ENCODE measurements at regions not wholly inside any gene's neighbourhood (a gene's known extent, or its start where the extent isn't known, plus 50 kb on each side); places are given as distances from the start of the nearest gene placed in this dataset.

DNA sequence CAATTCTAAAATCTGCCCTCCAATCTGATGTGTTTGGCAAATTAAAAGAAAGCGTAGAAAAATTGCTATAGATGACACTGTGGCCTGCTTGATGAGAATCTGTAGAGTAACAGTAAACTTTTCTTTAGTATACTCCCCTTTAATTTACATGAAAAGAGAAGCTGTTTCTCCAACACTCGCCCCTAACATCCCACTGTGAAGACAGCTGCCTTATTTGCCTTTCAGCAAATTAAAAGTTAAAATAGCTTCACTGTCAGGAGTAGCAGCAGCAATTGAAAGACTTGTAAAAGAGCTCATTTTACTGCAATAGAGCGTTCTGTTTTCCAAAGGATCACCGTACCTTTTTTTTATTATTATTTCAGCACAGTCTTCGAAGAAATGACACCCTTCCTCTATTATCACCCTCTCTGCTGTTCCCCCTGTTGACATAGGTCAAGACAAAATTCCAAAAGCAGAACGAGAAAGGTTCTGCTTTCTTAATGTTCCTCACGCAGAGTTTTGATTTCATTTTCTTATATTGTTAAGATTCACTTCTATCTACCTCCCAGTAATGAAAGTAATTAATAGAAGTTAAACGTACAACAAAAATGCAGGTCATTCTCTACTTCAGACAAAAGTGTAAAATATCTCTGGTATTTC lies 153.5 kb upstream of the USP15 start:
- no peak for DNase-seq (ENCODE audit: low read depth, low spot score)

DNA sequence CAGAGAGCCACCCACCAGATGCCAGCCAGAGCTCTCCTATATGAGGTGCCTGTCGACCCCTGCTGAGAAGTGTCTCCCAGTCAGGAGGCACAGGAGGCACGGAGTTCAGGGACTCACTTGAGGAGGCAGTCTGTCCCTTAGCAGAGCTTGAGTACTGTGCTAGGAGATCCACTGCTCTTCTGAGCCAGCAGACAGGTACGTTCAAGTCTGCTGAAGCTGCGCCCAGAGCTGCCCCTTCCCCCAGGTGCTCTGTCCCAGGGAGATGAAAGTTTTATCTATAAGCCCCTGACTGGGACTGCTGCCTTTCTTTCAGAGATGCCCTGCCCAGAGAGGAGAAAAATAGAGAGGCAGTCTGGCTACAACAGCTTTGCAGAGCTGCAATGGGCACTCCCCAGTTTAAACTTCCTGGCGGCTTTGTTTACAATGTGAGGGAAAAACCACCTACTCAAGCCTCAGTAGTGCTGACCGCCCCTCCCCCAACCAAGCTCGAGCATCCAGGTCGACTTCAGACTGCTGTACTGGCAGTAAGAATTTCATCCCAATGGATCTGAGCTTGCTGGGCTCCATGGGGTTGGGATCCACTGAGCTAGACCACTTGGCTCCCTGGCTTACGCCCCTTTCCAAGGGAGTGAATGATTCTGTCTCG lies 146.7 kb upstream of the USP15 start:
- DNase-seq (ENCODE audit: low read depth, low spot score) = peak; percentile 57

DNA sequence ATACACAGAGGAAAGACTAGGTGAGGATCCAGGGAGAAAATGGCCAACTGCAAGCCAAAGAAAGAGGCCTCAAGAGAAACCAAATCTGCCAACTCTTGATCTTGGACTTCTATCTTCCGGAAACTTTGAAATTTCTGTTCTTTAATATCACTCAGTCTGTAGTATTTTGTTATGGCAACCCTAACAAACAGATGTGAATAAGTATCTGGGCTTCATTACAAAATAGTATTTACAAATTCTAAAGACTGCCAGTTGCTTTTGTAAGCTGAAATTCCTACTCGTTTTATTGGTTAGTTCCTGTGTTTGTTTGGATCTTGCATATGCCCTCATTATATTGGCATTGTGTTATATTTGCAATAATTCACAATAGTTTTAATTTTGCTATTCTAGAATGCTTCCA lies 143.2 kb upstream of the USP15 start:
- no peak for DNase-seq (ENCODE audit: low read depth, low spot score)

GRCh38 chr12:62123721-62124203 lies 136.4 kb upstream of the USP15 start:
- no peak for DNase-seq (ENCODE audit: low read depth, low spot score)

DNA sequence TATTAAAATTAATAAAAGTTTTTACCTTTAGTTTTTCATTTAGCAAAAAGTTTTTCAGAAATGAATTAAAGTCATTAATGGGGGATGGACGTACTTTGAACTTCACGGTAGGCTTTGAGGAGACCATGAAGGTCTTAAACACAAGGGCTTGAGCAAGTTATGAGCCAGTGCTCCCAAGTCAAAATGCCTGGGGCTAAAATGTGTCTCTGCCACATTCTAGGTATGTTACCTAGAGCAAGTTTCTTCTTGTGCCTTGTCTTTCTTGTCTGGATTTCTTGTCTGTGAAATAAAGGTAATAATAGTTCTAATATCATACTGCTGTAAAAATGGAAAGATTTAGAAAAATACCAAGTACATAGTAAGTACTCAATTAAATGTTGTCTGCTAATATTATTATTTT lies 132.7 kb upstream of the USP15 start:
- no peak for DNase-seq (ENCODE audit: low read depth, low spot score)

- no peak for DNase-seq (ENCODE audit: low read depth, low spot score)
These were observed 131.8 kb upstream of the USP15 start for GRCh38 chr12:62128175-62128975.

DNA sequence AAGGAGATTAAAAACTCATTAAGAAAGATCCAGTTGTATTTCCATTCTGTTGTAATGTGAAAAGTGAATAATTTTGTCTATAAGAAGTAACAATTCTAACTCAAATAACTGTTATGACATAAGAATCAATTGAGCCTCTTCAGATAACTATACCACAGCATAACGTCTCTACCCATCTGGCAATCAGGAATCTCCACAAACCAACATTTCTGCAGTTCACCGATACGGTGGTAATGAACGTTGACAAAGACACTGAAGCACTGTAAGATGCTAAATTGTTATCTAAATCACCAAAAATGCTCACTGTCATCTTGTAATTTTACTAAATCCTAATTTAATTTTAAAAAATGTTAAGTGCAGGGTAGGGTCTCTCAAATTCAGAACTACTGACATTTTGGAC lies 130.9 kb upstream of the USP15 start:
- no peak for DNase-seq (ENCODE audit: low read depth, low spot score)

- no peak for DNase-seq (ENCODE audit: low read depth, low spot score)
These were observed 129.8 kb upstream of the USP15 start for GRCh38 chr12:62130402-62130801.

DNA sequence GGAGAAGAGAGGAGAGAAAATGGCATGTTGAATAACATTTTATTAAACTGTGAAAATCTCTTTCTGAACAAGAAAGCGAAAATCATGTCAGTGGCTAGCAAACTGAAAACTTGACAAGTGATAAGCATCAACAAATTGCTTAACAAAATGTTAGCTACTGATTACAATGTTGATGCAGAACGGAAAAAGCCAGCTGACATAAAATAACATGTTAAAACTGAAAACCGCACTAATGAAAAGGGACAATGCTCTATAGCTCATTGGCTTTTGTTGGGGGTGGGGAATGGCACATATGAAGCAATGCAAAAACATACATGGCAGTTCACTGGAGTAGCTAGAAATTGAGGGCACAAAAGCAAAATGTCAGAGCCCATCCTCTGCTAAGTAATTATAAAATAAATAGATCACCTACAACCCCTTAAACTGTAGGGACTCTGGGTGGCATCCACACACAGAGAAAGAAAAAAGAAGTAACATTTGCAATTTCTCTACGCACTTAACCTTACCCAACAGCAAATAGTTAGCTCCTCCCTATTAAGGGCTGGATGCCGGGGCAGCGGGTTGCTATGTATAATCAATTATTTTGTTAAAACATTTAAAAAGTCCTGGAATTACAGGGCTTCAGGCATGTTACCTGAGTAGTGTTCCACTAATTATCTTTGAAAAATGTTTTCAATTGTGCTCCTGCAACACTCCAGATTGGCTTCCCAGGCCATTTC lies 129.2 kb upstream of the USP15 start:
- no peak for DNase-seq (ENCODE audit: low read depth, low spot score)

DNA sequence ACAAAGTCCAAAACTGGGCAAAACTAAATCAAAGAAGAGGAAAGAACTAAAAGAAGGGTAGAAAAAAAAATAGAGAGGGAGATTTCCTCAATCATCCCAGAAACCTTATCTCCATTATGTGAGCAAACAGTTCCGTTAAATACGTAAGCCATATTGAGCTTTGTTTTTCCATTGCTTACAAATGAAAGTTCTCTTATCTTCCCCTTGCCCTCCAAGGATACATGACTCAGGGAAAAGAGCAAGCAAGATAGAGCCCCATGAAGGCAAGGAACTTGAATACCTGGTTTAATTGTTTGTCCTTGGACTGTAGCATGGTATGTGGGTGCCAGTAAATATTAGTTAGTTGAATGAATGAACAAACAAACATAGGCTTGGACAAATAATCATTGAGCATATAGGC lies 126.8 kb upstream of the USP15 start:
- DNase-seq (ENCODE audit: low read depth, low spot score) = no peak

- DNase-seq (ENCODE audit: low read depth, low spot score) = no peak
These were observed 124.5 kb upstream of the USP15 start for GRCh38 chr12:62135553-62136200.

DNA sequence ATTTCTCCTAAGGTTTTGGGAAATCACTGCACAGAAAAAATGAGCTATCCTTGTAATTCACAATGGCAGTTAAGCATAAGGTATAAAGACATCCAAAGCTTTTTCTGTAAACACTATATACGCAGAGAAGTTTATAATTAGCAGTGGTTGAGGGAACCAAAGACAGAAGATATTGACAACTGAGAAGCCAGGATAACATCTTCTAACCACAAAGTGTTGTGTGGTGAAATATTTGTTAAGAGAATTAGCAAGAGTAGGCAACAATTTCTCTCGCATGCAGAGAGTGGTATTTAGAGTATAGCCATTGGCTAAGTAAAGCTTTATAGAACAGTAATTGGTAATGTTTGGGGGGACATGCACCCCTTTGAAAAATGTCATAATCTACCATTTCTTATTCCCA lies 123.7 kb upstream of the USP15 start:
- no peak for DNase-seq (ENCODE audit: low read depth, low spot score)

- DNase-seq (ENCODE audit: low read depth, low spot score) = no peak
These were observed 121.7 kb upstream of the USP15 start for GRCh38 chr12:62138527-62138926.

DNA sequence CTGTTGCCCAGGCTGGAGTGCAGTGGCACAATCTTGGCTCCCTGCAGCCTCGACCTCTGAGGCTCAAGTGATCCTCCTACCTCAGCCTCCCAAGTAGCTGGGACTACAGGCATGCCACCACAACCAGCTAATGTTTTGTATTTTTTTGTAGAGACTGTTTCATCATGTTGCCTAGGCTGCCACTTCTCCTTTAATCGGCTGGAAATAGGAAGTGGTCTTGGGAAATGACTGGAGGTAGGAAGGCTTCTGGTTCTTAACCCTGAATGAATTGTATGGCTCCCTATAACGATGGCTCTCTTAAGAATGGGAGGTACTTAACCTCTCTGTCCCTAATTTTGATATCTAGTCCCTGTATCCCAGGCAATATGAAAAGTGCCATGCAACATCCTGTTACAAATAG lies 113.9 kb upstream of the USP15 start:
- DNase-seq (ENCODE audit: low read depth, low spot score) = no peak

GRCh38 chr12:62158013-62158412 lies 102.2 kb upstream of the USP15 start:
- DNase-seq (ENCODE audit: low read depth, low spot score) = no peak

DNA sequence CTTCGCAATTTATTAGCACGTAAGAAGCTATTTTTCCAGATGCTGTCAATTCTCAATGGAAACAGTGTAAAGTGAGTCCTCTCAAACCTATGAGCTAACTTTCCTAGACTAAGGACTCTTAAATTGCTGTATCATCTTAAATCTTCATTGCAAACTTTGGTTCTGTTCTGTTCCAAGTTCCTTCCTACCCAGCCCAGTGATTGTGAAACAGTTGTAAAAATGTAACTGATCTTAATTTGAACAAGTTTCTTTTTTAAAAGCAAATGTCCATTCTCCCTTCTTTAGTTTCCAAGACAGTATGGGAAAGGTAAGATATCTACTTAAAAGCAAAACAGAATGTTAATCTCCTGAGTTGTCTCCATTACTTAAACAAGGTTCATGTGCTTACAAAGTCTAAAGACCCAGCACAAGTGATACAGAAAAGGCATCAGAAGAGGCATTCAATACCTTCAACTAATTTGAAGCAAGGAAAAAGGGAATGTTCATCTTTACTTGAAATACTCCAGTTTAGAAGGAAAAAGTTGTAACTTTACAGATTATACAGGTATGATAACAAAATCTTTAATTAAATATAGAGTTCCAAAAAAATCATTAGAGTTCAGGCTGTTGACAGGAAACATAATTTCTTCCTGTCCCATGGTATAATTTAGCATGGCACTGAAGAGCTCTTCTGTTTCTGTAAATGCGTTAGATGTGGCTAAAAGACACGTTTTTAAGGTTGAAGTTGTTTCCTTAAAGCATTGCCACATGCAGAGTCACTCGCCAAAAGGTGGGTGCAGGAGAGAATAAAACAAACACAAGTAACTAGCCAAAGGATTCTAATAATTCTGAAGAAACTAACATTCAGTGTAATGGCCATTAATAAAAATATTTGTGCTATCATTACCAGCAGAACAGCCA lies 101.5 kb upstream of the USP15 start:
- DNase-seq (ENCODE audit: low read depth, low spot score) = no peak

DNA sequence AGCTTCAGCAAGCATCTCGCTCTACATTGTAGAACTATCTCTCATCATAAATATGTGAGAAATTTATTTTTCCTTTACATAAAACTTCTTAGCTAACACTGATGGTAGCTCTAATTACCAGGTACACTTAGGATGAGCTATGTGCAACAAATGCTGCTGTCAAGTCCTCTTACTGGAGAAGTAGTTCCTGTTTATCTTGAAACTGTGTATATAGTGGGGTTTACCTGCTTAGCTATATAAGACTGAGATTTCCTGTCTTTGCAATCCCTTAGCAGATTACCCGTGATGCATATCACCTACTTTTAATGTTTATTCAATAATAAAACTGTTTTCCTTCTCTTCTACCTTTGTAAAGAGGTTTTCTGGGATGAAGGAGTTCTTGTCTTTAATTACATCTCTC lies 98.0 kb upstream of the USP15 start:
- DNase-seq (ENCODE audit: low read depth, low spot score) = no peak

- DNase-seq (ENCODE audit: low read depth, low spot score) = no peak
These were observed 96.8 kb upstream of the USP15 start for GRCh38 chr12:62163368-62163767.

GRCh38 chr12:62164036-62164435 lies 96.2 kb upstream of the USP15 start:
- no peak for DNase-seq (ENCODE audit: low read depth, low spot score)

- no peak for DNase-seq (ENCODE audit: low read depth, low spot score)
These were observed 93.7 kb upstream of the USP15 start for GRCh38 chr12:62166525-62166924.

GRCh38 chr12:62168411-62168810 lies 91.8 kb upstream of the USP15 start:
- DNase-seq (ENCODE audit: low read depth, low spot score) = no peak
